H9 (cell line): ENCODE measurements at regions not wholly inside any gene's neighbourhood (a gene's known extent, or its start where the extent isn't known, plus 50 kb on each side); places are given as distances from the start of the nearest gene placed in this dataset.
A peak's percentile ranks its signal among the peaks of the same experiment; 100 is the strongest.
"Not testable (repeated sequence)": the region's sequence is repeated elsewhere in the genome, so short reads cannot be mapped to it uniquely, and the experiment has no call there.

ENCODE experiments used
- DNase-seq: peaks from one replicate; pipeline ENCODE4 v3.0.0-alpha.2; 2017
- H2AFZ ChIP-seq: one replicate; pipeline ENCODE4 v1.6.1; 2013; ENCODE audit warnings: mild to moderate bottlenecking, low read length, control low read depth, moderate library complexity
- H2AK5ac ChIP-seq: 2 replicates; pipeline ENCODE4 v1.6.1; 2013; ENCODE audit warnings: low read length, control low read depth, mixed read lengths; ENCODE audit not compliant: insufficient read length
- H2BK120ac ChIP-seq: one replicate; pipeline ENCODE4 v1.6.1; 2013; ENCODE audit warnings: low read depth, mild to moderate bottlenecking, low read length, control low read depth, inconsistent platforms; ENCODE audit not compliant: poor library complexity, severe bottlenecking
- H2BK12ac ChIP-seq: 2 replicates; pipeline ENCODE4 v1.6.1; 2013; ENCODE audit warnings: low read length, control low read depth, mixed read lengths, low read depth; ENCODE audit not compliant: insufficient read length
- H2BK15ac ChIP-seq: 2 replicates; pipeline ENCODE4 v1.6.1; 2013; ENCODE audit warnings: low read depth, low read length, control low read depth
- H2BK20ac ChIP-seq: one replicate; pipeline ENCODE4 v1.6.1; 2013; ENCODE audit warnings: low read depth, mild to moderate bottlenecking, low read length, control low read depth, inconsistent platforms; ENCODE audit not compliant: poor library complexity, severe bottlenecking
- H2BK5ac ChIP-seq: 2 replicates; pipeline ENCODE4 v1.6.1; 2013; ENCODE audit warnings: low read length, control low read depth, mixed read lengths; ENCODE audit not compliant: insufficient read length
- H3K14ac ChIP-seq: 2 replicates; pipeline ENCODE4 v1.6.1; 2013; ENCODE audit warnings: low read length, control low read depth; ENCODE audit not compliant: insufficient read depth
- H3K18ac ChIP-seq: 2 replicates; pipeline ENCODE4 v1.6.1; 2013; ENCODE audit warnings: low read depth, mild to moderate bottlenecking, mixed read lengths, low read length, control low read depth; ENCODE audit not compliant: insufficient read length
- H3K23ac ChIP-seq: 2 replicates; pipeline ENCODE4 v1.6.1; 2013; ENCODE audit warnings: low read length, control low read depth, mixed read lengths, low read depth; ENCODE audit not compliant: insufficient read length
- H3K23me2 ChIP-seq: 2 replicates; pipeline ENCODE4 v1.6.1; 2013; ENCODE audit warnings: low read depth, mild to moderate bottlenecking, mixed read lengths, low read length, control low read depth; ENCODE audit not compliant: insufficient read length, poor library complexity, severe bottlenecking
- H3K27ac ChIP-seq: 2 replicates; pipeline ENCODE4 v1.5.1; 2013; ENCODE audit warnings: low read length, control low read depth, mixed read lengths, low read depth; ENCODE audit not compliant: insufficient read length
- H3K27me3 ChIP-seq: 2 replicates; pipeline ENCODE4 v1.6.1; 2013; ENCODE audit warnings: low read length, control low read depth, inconsistent platforms; ENCODE audit not compliant: insufficient read depth
- H3K4ac ChIP-seq: 2 replicates; pipeline ENCODE4 v1.6.1; 2013; ENCODE audit warnings: low read depth, mild to moderate bottlenecking, control low read depth, inconsistent platforms, low read length, moderate library complexity
- H3K4me1 ChIP-seq: 2 replicates; pipeline ENCODE4 v1.6.1; 2013; ENCODE audit warnings: low read length, control low read depth, inconsistent platforms; ENCODE audit not compliant: insufficient read depth
- H3K4me2 ChIP-seq: 2 replicates; pipeline ENCODE4 v1.6.1; 2013; ENCODE audit warnings: low read length, control low read depth, mixed read lengths; ENCODE audit not compliant: insufficient read length, insufficient read depth
- H3K56ac ChIP-seq: 2 replicates; pipeline ENCODE4 v1.6.1; 2013; ENCODE audit warnings: low read depth, mild to moderate bottlenecking, mixed read lengths, low read length, control low read depth; ENCODE audit not compliant: insufficient read length
- H3K79me1 ChIP-seq: 2 replicates; pipeline ENCODE4 v1.6.1; 2013; ENCODE audit warnings: low read depth, mild to moderate bottlenecking, moderate library complexity, low read length, control low read depth, inconsistent platforms; ENCODE audit not compliant: insufficient read depth, poor library complexity, severe bottlenecking
- H3K79me2 ChIP-seq: 2 replicates; pipeline ENCODE4 v1.6.1; 2013; ENCODE audit warnings: low read length, control low read depth, inconsistent platforms; ENCODE audit not compliant: insufficient read depth
- H3K9ac ChIP-seq: 2 replicates; pipeline ENCODE4 v1.6.1; 2013; ENCODE audit warnings: low read length, control low read depth, mixed read lengths; ENCODE audit not compliant: insufficient read length; ENCODE audit errors: extremely low read depth
- H3K9me3 ChIP-seq: one replicate; pipeline ENCODE4 v1.6.1; 2013; ENCODE audit warnings: low read depth, low read length, inconsistent platforms; ENCODE audit not compliant: control insufficient read depth
- H3T11ph ChIP-seq: one replicate; pipeline ENCODE4 v1.6.1; 2013; ENCODE audit warnings: mild to moderate bottlenecking, low read length, control low read depth, inconsistent platforms
- H4K20me1 ChIP-seq: one replicate; pipeline ENCODE4 v1.6.1; 2013; ENCODE audit not compliant: control insufficient read depth, insufficient read length, insufficient read depth
- H4K5ac ChIP-seq: 2 replicates; pipeline ENCODE4 v1.6.1; 2013; ENCODE audit warnings: low read depth, mild to moderate bottlenecking, mixed read lengths, low read length, control low read depth; ENCODE audit not compliant: insufficient read length
- H4K8ac ChIP-seq: replicated peaks from 2 replicates; pipeline ENCODE4 v1.6.1; 2013; ENCODE audit warnings: low read length, control low read depth, mixed read lengths, low read depth; ENCODE audit not compliant: insufficient read length
- H4K91ac ChIP-seq: 2 replicates; pipeline ENCODE4 v1.6.1; 2013; ENCODE audit warnings: low read depth, mild to moderate bottlenecking, moderate library complexity, mixed read lengths, low read length, control low read depth; ENCODE audit not compliant: insufficient read length
- H3K27ac Mint-ChIP-seq, 3 experiments: 2 replicates in 2 of 3; 3 replicates in 1 of 3; pipeline ENCODE4 v1.8.0; 2020 to 2021; ENCODE audit warnings: mixed read lengths in 3 of 3, mild to moderate bottlenecking in 1 of 3, moderate library complexity in 1 of 3
- H3K27me3 Mint-ChIP-seq: 2 replicates; pipeline ENCODE4 v1.8.0; 2021; ENCODE audit warnings: low read depth, mild to moderate bottlenecking, moderate library complexity, mixed read lengths
- H3K36me3 Mint-ChIP-seq, 3 experiments: 2 replicates in 2 of 3; 3 replicates in 1 of 3; pipeline ENCODE4 v1.8.0; 2020 to 2021; ENCODE audit warnings: low read depth in 3 of 3, mixed read lengths in 3 of 3; ENCODE audit not compliant: insufficient read depth in 1 of 3
- H3K4me1 Mint-ChIP-seq, 2 experiments: 2 replicates each; pipeline ENCODE4 v1.8.0; 2020; ENCODE audit warnings: mixed read lengths in 2 of 2
- H3K4me3 Mint-ChIP-seq, 2 experiments: 2 replicates in 1 of 2; 3 replicates in 1 of 2; pipeline ENCODE4 v1.8.0; 2020 to 2021; ENCODE audit warnings: mild to moderate bottlenecking in 2 of 2, mixed read lengths in 2 of 2, moderate library complexity in 1 of 2
- H3K9me3 Mint-ChIP-seq, 2 experiments: 2 replicates in 1 of 2; 3 replicates in 1 of 2; pipeline ENCODE4 v1.8.0; 2020; ENCODE audit warnings: mild to moderate bottlenecking in 2 of 2, mixed read lengths in 2 of 2, moderate library complexity in 1 of 2
- CTCF ChIP-seq: fragments of 200-600 bp; sonication (generic); conservative IDR thresholded peaks from 3 replicates; pipeline ENCODE4 v1.8.0; 2021; ENCODE audit warnings: antibody characterized with exemption, mild to moderate bottlenecking
- WGBS: extraction: QIAGEN DNeasy Blood & Tissue Kit; methylation state at CpG from one replicate; pipeline ENCODE4 v1.1.7; 2013; ENCODE audit warnings: missing lambda C conversion rate, low lambda C conversion rate, mixed read lengths; ENCODE audit not compliant: insufficient read length; ENCODE audit errors: extremely low coverage; 5-methylcytosine and 5-hydroxymethylcytosine counted together

- Histone ChIP-seq H2AK5ac (no peak overlapping the region), H3K56ac (no peak overlapping the region), H4K5ac (no peak overlapping the region), H3K4me2 (no peak overlapping the region), H4K91ac (no peak overlapping the region), H3K23me2 (no peaks in the 10 kb centered on the region), H3K27me3 (no peaks in the 10 kb centered on the region), H3K4me1 (no peaks in the 10 kb centered on the region), H3K9ac (no peak overlapping the region), H3K23ac (no peak overlapping the region), H3K4ac (no peak overlapping the region), H4K8ac (no peak overlapping the region), H2BK15ac (no peak overlapping the region), H3K79me2 (no peaks in the 10 kb centered on the region), H2BK12ac (no peak overlapping the region), H2BK5ac (no peak overlapping the region), H3T11ph (no peak overlapping the region), H3K27ac (no peak overlapping the region), H4K20me1 (no peaks in the 10 kb centered on the region), H2BK20ac (no peak overlapping the region), H2BK120ac (no peak overlapping the region), H3K18ac (no peak overlapping the region), H3K14ac (no peak overlapping the region; the same call in 1 of the 2 replicates), H3K9me3 (no peaks in the 10 kb centered on the region), H3K79me1 (no peaks in the 10 kb centered on the region), H2AFZ (peak overlapping the region; percentile 9)
- peaks cover 0 to 5% (median 0%) of the 10 kb centered on the region in 3 experiments; a peak in 2 of 7 replicates for H3K36me3 Mint-ChIP-seq
- H3K9me3 Mint-ChIP-seq, result peaks cover 0 to 7% of the 10 kb centered on the region in 2 experiments; a peak in 1 of 5 replicates
- TF ChIP-seq CTCF, result no peak
- no peak overlapping the region for H3K4me3 Mint-ChIP-seq
- H3K4me1 Mint-ChIP-seq, result peaks cover 26 to 28% of the 10 kb centered on the region in 2 experiments
- peak overlapping the region in 2 of 3 experiments; percentile 25 to 85; a peak in 4 of 7 replicates for H3K27ac Mint-ChIP-seq
- no CpG with 5 or more reads among the region's 1 CpG for WGBS
- DNase-seq, result peak; percentile 26
- no peaks in the 10 kb centered on the region for H3K27me3 Mint-ChIP-seq
Observed at GRCh38 chr3:94374439-94375161, 311.7 kb downstream of the NSUN3 start.

- H3K27me3 ChIP-seq, H2AK5ac ChIP-seq, H3K4ac ChIP-seq, H3K56ac ChIP-seq, H3K9me3 ChIP-seq, H2BK120ac ChIP-seq, H3K27me3 Mint-ChIP-seq, H4K20me1 ChIP-seq, H3K36me3 Mint-ChIP-seq, H3K9ac ChIP-seq, H3K18ac ChIP-seq, H3K23ac ChIP-seq, H2BK20ac ChIP-seq, H4K8ac ChIP-seq, H3K4me2 ChIP-seq, H3K4me3 Mint-ChIP-seq, H3K9me3 Mint-ChIP-seq, H4K5ac ChIP-seq, H3K23me2 ChIP-seq, DNase-seq, H3T11ph ChIP-seq, H3K79me2 ChIP-seq, H3K14ac ChIP-seq, H3K79me1 ChIP-seq, H2BK5ac ChIP-seq, H2BK15ac ChIP-seq, H4K91ac ChIP-seq, H2BK12ac ChIP-seq, H3K4me1 ChIP-seq, H3K27ac ChIP-seq, H2AFZ ChIP-seq: not testable (repeated sequence)
- no CpG with 5 or more reads among the region's 3 CpGs for WGBS
- peaks cover 26 to 28% of the 10 kb centered on the region in 2 experiments for H3K4me1 Mint-ChIP-seq
- H3K27ac Mint-ChIP-seq, result peak overlapping the region in 1 of 3 experiments; percentile 53; a peak in 2 of 7 replicates
Observed at GRCh38 chr3:94377123-94377696, 314.3 kb downstream of the NSUN3 start.
